ENCODE measurements at regions not wholly inside any gene's neighbourhood (a gene's known extent, or its start where the extent isn't known, plus 50 kb on each side); places are given as distances from the start of the nearest gene placed in this dataset.

- Histone ChIP-seq H3K79me2 (ENCODE audit: insufficient read depth, low read length) (no peaks in the 10 kb centered on the region), H4K20me1 (ENCODE audit: insufficient read depth) (no peaks in the 10 kb centered on the region), H3K4me3 (replicated peaks in 1 of 2; ENCODE audit: low read depth in 1 of 2, low read length in 2 of 2) (no peak overlapping the region), H3K36me3 (ENCODE audit: control insufficient read depth in 1 of 2, insufficient read depth in 2 of 2, low read length in 2 of 2) (no peaks in the 10 kb centered on the region), H3K9me2 (ENCODE audit: insufficient read depth) (no peaks in the 10 kb centered on the region), H3K27ac (ENCODE audit: low read depth, low read length) (no peak overlapping the region), H3K9me3 (ENCODE audit: control insufficient read depth in 1 of 2, insufficient read depth in 1 of 2, low read depth in 1 of 2, low read length in 2 of 2) (no peaks in the 10 kb centered on the region), H3K27me3 (ENCODE audit: insufficient read depth, low read length) (peaks cover under 1% of the 10 kb centered on the region; the same call in 1 of the 2 replicates), H3K9ac (ENCODE audit: low read length) (no peak overlapping the region), H2AFZ (ENCODE audit: low read depth, low read length, poor library complexity, severe bottlenecking) (no peak overlapping the region), H3K4me2 (ENCODE audit: low read length) (no peak overlapping the region), H3K4me1 (ENCODE audit: control insufficient read depth in 1 of 2, insufficient read depth in 2 of 2, low read length in 2 of 2) (no peaks in the 10 kb centered on the region)
- POLR2A ChIA-PET = no interaction called here
- TF ChIP-seq CBX3 (IDR thresholded peaks at IDR 0.05; ENCODE audit: low read depth) = no peak
- no TSS peak for BruUV-seq (replicated peaks)
- CTCF ChIA-PET = no interaction called here
- RAD21 ChIA-PET (ENCODE audit: low non-redundant PET in 1 of 2, low total read pairs in 2 of 2, uncharacterized antibody in 2 of 2, unreplicated experiment in 2 of 2) = no interaction called here
- ATAC-seq = no peak
- intact Hi-C loops (cut with micrococcal nuclease) = no loop called here
- no peak for DNase-seq (ENCODE audit: low read depth, low spot score)
Measured at GRCh38 chr14:34172173-34172451, 221.2 kb upstream of the EGLN3 start.

GRCh38 chr14:34171431-34172172, 220.7 kb upstream of the EGLN3 start:
- POLR2A ChIA-PET = no interaction called here
- no peaks in the 10 kb centered on the region for H3K9me2 ChIP-seq (ENCODE audit: insufficient read depth)
- H3K36me3 ChIP-seq (ENCODE audit: control insufficient read depth in 1 of 2, insufficient read depth in 2 of 2, low read length in 2 of 2) = no peaks in the 10 kb centered on the region
- BruUV-seq (replicated peaks) = no TSS peak
- H3K4me1 ChIP-seq (ENCODE audit: control insufficient read depth in 1 of 2, insufficient read depth in 2 of 2, low read length in 2 of 2) = no peaks in the 10 kb centered on the region
- TF ChIP-seq REST (IDR thresholded peaks at IDR 0.05; ENCODE audit: low read depth) = no peak
- no peak for TF ChIP-seq CBX3 (IDR thresholded peaks at IDR 0.05; ENCODE audit: low read depth)
- TF ChIP-seq CEBPB (IDR thresholded peaks at IDR 0.05; ENCODE audit: low read depth) = no peak
- H3K79me2 ChIP-seq (ENCODE audit: insufficient read depth, low read length) = no peaks in the 10 kb centered on the region
- DNase-seq (ENCODE audit: low read depth, low spot score) = no peak
- H3K27ac ChIP-seq (ENCODE audit: low read depth, low read length) = no peak overlapping the region
- no peak overlapping the region for H2AFZ ChIP-seq (ENCODE audit: low read depth, low read length, poor library complexity, severe bottlenecking)
- peaks cover 6% of the 10 kb centered on the region; the same call in 1 of the 2 replicates for H3K27me3 ChIP-seq (ENCODE audit: insufficient read depth, low read length)
- RAD21 ChIA-PET (ENCODE audit: low non-redundant PET in 1 of 2, low total read pairs in 2 of 2, uncharacterized antibody in 2 of 2, unreplicated experiment in 2 of 2) = no interaction called here
- CTCF ChIA-PET = no interaction called here
- H3K4me2 ChIP-seq (ENCODE audit: low read length) = no peak overlapping the region
- intact Hi-C loops (cut with micrococcal nuclease) = no loop called here
- no peaks in the 10 kb centered on the region for H3K9me3 ChIP-seq (ENCODE audit: control insufficient read depth in 1 of 2, insufficient read depth in 1 of 2, low read depth in 1 of 2, low read length in 2 of 2)
- no peak for ATAC-seq
- no peak overlapping the region for H3K4me3 ChIP-seq (replicated peaks in 1 of 2; ENCODE audit: low read depth in 1 of 2, low read length in 2 of 2)
- no peaks in the 10 kb centered on the region for H4K20me1 ChIP-seq (ENCODE audit: insufficient read depth)
- H3K9ac ChIP-seq (ENCODE audit: low read length) = no peak overlapping the region

Data from HCT116 (cell line).